ENCODE measurements at regions not wholly inside any gene's neighbourhood (a gene's known extent, or its start where the extent isn't known, plus 50 kb on each side); places are given as distances from the start of the nearest gene placed in this dataset.

GRCh38 chr2:108067820-108068405, 81.6 kb downstream of the SLC5A7 start:
- Histone ChIP-seq H3K4me3 (ENCODE audit: low read length) (no peak overlapping the region), H3K36me3 (ENCODE audit: control insufficient read depth, low read depth, low read length) (no peaks in the 10 kb centered on the region), H3K27ac (ENCODE audit: low read length) (no peak overlapping the region), H3K27me3 (ENCODE audit: control insufficient read depth, insufficient read depth, low read length) (no peaks in the 10 kb centered on the region), H3K9ac (ENCODE audit: low read length) (no peak overlapping the region), H3K4me1 (ENCODE audit: control insufficient read depth, low read depth, low read length) (no peaks in the 10 kb centered on the region), H3K9me3 (ENCODE audit: control insufficient read depth, low read depth, low read length) (no peaks in the 10 kb centered on the region)

- Histone ChIP-seq H3K9ac (ENCODE audit: low read length) (no peak overlapping the region), H3K4me1 (ENCODE audit: control insufficient read depth, low read depth, low read length) (no peaks in the 10 kb centered on the region), H3K27me3 (ENCODE audit: control insufficient read depth, insufficient read depth, low read length) (no peaks in the 10 kb centered on the region), H3K9me3 (ENCODE audit: control insufficient read depth, low read depth, low read length) (no peaks in the 10 kb centered on the region), H3K36me3 (ENCODE audit: control insufficient read depth, low read depth, low read length) (no peaks in the 10 kb centered on the region), H3K4me3 (ENCODE audit: low read length) (no peak overlapping the region), H3K27ac (ENCODE audit: low read length) (no peak overlapping the region)
These were observed 83.4 kb downstream of the SLC5A7 start for GRCh38 chr2:108069515-108070310.

- Histone ChIP-seq H3K9me3 (ENCODE audit: control insufficient read depth, low read depth, low read length) (no peaks in the 10 kb centered on the region), H3K27ac (ENCODE audit: low read length) (no peak overlapping the region), H3K27me3 (ENCODE audit: control insufficient read depth, insufficient read depth, low read length) (no peaks in the 10 kb centered on the region), H3K9ac (ENCODE audit: low read length) (no peak overlapping the region), H3K4me1 (ENCODE audit: control insufficient read depth, low read depth, low read length) (no peaks in the 10 kb centered on the region), H3K4me3 (ENCODE audit: low read length) (no peak overlapping the region), H3K36me3 (ENCODE audit: control insufficient read depth, low read depth, low read length) (no peaks in the 10 kb centered on the region)
These were observed 87.2 kb downstream of the SLC5A7 start for GRCh38 chr2:108073415-108074072.

- H3K27me3 ChIP-seq (ENCODE audit: control insufficient read depth, insufficient read depth, low read length), result no peaks in the 10 kb centered on the region
- no peaks in the 10 kb centered on the region for H3K36me3 ChIP-seq (ENCODE audit: control insufficient read depth, low read depth, low read length)
- H3K9ac ChIP-seq (ENCODE audit: low read length), result no peak overlapping the region
- H3K4me1 ChIP-seq (ENCODE audit: control insufficient read depth, low read depth, low read length), result no peaks in the 10 kb centered on the region
- H3K9me3 ChIP-seq (ENCODE audit: control insufficient read depth, low read depth, low read length), result no peaks in the 10 kb centered on the region
- H3K4me3 ChIP-seq (ENCODE audit: low read length), result no peak overlapping the region
- H3K27ac ChIP-seq (ENCODE audit: low read length), result no peak overlapping the region
These were observed 87.8 kb downstream of the SLC5A7 start for GRCh38 chr2:108074150-108074549.

- Histone ChIP-seq H3K27ac (ENCODE audit: low read length) (no peak overlapping the region), H3K36me3 (ENCODE audit: control insufficient read depth, low read depth, low read length) (no peaks in the 10 kb centered on the region), H3K4me1 (ENCODE audit: control insufficient read depth, low read depth, low read length) (no peaks in the 10 kb centered on the region), H3K4me3 (ENCODE audit: low read length) (no peak overlapping the region), H3K9me3 (ENCODE audit: control insufficient read depth, low read depth, low read length) (no peaks in the 10 kb centered on the region), H3K27me3 (ENCODE audit: control insufficient read depth, insufficient read depth, low read length) (no peaks in the 10 kb centered on the region), H3K9ac (ENCODE audit: low read length) (no peak overlapping the region)
These were observed 88.6 kb downstream of the SLC5A7 start for GRCh38 chr2:108074946-108075345.

- H3K9ac ChIP-seq (ENCODE audit: low read length), result no peak overlapping the region
- no peak overlapping the region for H3K4me3 ChIP-seq (ENCODE audit: low read length)
- no peak overlapping the region for H3K27ac ChIP-seq (ENCODE audit: low read length)
- H3K27me3 ChIP-seq (ENCODE audit: control insufficient read depth, insufficient read depth, low read length), result no peaks in the 10 kb centered on the region
- no peaks in the 10 kb centered on the region for H3K4me1 ChIP-seq (ENCODE audit: control insufficient read depth, low read depth, low read length)
- H3K36me3 ChIP-seq (ENCODE audit: control insufficient read depth, low read depth, low read length), result no peaks in the 10 kb centered on the region
- H3K9me3 ChIP-seq (ENCODE audit: control insufficient read depth, low read depth, low read length), result no peaks in the 10 kb centered on the region
These were observed 90.2 kb downstream of the SLC5A7 start for GRCh38 chr2:108076527-108076926.

GRCh38 chr2:108079736-108080135, 93.4 kb downstream of the SLC5A7 start:
- no peaks in the 10 kb centered on the region for H3K27me3 ChIP-seq (ENCODE audit: control insufficient read depth, insufficient read depth, low read length)
- H3K4me1 ChIP-seq (ENCODE audit: control insufficient read depth, low read depth, low read length), result no peaks in the 10 kb centered on the region
- no peak overlapping the region for H3K27ac ChIP-seq (ENCODE audit: low read length)

GRCh38 chr2:108080177-108080576, 93.9 kb downstream of the SLC5A7 start:
- no peaks in the 10 kb centered on the region for H3K27me3 ChIP-seq (ENCODE audit: control insufficient read depth, insufficient read depth, low read length)
- no peak overlapping the region for H3K27ac ChIP-seq (ENCODE audit: low read length)
- H3K9me3 ChIP-seq (ENCODE audit: control insufficient read depth, low read depth, low read length), result no peaks in the 10 kb centered on the region
- no peak overlapping the region for H3K9ac ChIP-seq (ENCODE audit: low read length)
- H3K36me3 ChIP-seq (ENCODE audit: control insufficient read depth, low read depth, low read length), result no peaks in the 10 kb centered on the region
- no peaks in the 10 kb centered on the region for H3K4me1 ChIP-seq (ENCODE audit: control insufficient read depth, low read depth, low read length)
- no peak overlapping the region for H3K4me3 ChIP-seq (ENCODE audit: low read length)

More at GRCh38 chr2:108079736-108080135, 93.4 kb downstream of the SLC5A7 start:
- Histone ChIP-seq H3K9me3 (ENCODE audit: control insufficient read depth, low read depth, low read length) (no peaks in the 10 kb centered on the region), H3K36me3 (ENCODE audit: control insufficient read depth, low read depth, low read length) (no peaks in the 10 kb centered on the region), H3K4me3 (ENCODE audit: low read length) (no peak overlapping the region), H3K9ac (ENCODE audit: low read length) (no peak overlapping the region)

- H3K4me3 ChIP-seq (ENCODE audit: low read length), result no peak overlapping the region
- H3K9ac ChIP-seq (ENCODE audit: low read length), result no peak overlapping the region
- H3K36me3 ChIP-seq (ENCODE audit: control insufficient read depth, low read depth, low read length), result no peaks in the 10 kb centered on the region
- H3K27ac ChIP-seq (ENCODE audit: low read length), result no peak overlapping the region
- H3K27me3 ChIP-seq (ENCODE audit: control insufficient read depth, insufficient read depth, low read length), result no peaks in the 10 kb centered on the region
- H3K9me3 ChIP-seq (ENCODE audit: control insufficient read depth, low read depth, low read length), result no peaks in the 10 kb centered on the region
- H3K4me1 ChIP-seq (ENCODE audit: control insufficient read depth, low read depth, low read length), result no peaks in the 10 kb centered on the region
These were observed 96.7 kb downstream of the SLC5A7 start for GRCh38 chr2:108082978-108083377.

- no peak overlapping the region for H3K27ac ChIP-seq (ENCODE audit: low read length)
These were observed 98.0 kb downstream of the SLC5A7 start for GRCh38 chr2:108084311-108084710.

GRCh38 chr2:108092886-108093285, 106.6 kb downstream of the SLC5A7 start:
- Histone ChIP-seq H3K36me3 (ENCODE audit: control insufficient read depth, low read depth, low read length) (no peaks in the 10 kb centered on the region), H3K4me1 (ENCODE audit: control insufficient read depth, low read depth, low read length) (no peaks in the 10 kb centered on the region), H3K9ac (ENCODE audit: low read length) (no peak overlapping the region), H3K27ac (ENCODE audit: low read length) (no peak overlapping the region), H3K9me3 (ENCODE audit: control insufficient read depth, low read depth, low read length) (no peaks in the 10 kb centered on the region), H3K27me3 (ENCODE audit: control insufficient read depth, insufficient read depth, low read length) (no peaks in the 10 kb centered on the region), H3K4me3 (ENCODE audit: low read length) (no peak overlapping the region)

More at GRCh38 chr2:108084311-108084710, 98.0 kb downstream of the SLC5A7 start:
- Histone ChIP-seq H3K4me3 (ENCODE audit: low read length) (no peak overlapping the region), H3K9me3 (ENCODE audit: control insufficient read depth, low read depth, low read length) (no peaks in the 10 kb centered on the region), H3K27me3 (ENCODE audit: control insufficient read depth, insufficient read depth, low read length) (no peaks in the 10 kb centered on the region), H3K4me1 (ENCODE audit: control insufficient read depth, low read depth, low read length) (no peaks in the 10 kb centered on the region), H3K9ac (ENCODE audit: low read length) (no peak overlapping the region), H3K36me3 (ENCODE audit: control insufficient read depth, low read depth, low read length) (no peaks in the 10 kb centered on the region)

Measured in iPS-18a (cell line).